AG09309 (cell line): ENCODE measurements at regions not wholly inside any gene's neighbourhood (a gene's known extent, or its start where the extent isn't known, plus 50 kb on each side); places are given as distances from the start of the nearest gene placed in this dataset.
"Not testable (repeated sequence)": the region's sequence is repeated elsewhere in the genome, so short reads cannot be mapped to it uniquely, and the experiment has no call there.

Experiments
- DNase-seq: peaks from one replicate; pipeline ENCODE4 v3.0.0-alpha.2; 2010; ENCODE audit warnings: low read depth
- H3K4me3 ChIP-seq: 2 replicates; pipeline ENCODE4 v1.5.1; 2011; ENCODE audit warnings: mild to moderate bottlenecking, low read depth, low read length, moderate library complexity; ENCODE audit not compliant: control insufficient read depth
- TF ChIP-seq, protein P1 (sequence below): IDR thresholded peaks from 2 replicates; pipeline ENCODE4 v1.5.1; 2011; ENCODE audit warnings: mild to moderate bottlenecking, low read depth, low read length, inconsistent platforms; ENCODE audit not compliant: insufficient read depth, control insufficient read depth; ENCODE audit errors: missing control alignments

DNA sequence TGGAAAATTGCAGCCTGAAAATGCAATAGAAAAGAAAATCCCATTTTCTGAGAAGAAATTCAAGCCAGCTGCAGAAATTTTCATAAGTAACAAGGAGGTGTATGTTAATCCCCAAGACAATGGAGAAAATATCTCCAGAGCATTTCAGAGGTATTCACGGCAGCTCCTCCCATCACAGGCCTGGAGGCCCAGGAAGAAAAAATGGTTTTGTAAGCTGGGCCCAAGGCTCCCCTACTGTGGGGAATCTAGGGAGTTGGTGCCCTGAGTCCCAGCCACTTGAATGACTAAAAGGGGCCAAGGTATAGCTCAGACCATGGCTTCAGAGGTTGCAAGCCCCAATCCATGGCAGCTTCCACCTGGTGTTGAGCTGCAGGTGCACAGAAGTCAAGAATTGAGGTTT, 93.3 kb upstream of the ZNF267 start:
- DNase-seq: no peak
- H3K4me3 ChIP-seq: no peak overlapping the region
- TF ChIP-seq, protein P1, sequence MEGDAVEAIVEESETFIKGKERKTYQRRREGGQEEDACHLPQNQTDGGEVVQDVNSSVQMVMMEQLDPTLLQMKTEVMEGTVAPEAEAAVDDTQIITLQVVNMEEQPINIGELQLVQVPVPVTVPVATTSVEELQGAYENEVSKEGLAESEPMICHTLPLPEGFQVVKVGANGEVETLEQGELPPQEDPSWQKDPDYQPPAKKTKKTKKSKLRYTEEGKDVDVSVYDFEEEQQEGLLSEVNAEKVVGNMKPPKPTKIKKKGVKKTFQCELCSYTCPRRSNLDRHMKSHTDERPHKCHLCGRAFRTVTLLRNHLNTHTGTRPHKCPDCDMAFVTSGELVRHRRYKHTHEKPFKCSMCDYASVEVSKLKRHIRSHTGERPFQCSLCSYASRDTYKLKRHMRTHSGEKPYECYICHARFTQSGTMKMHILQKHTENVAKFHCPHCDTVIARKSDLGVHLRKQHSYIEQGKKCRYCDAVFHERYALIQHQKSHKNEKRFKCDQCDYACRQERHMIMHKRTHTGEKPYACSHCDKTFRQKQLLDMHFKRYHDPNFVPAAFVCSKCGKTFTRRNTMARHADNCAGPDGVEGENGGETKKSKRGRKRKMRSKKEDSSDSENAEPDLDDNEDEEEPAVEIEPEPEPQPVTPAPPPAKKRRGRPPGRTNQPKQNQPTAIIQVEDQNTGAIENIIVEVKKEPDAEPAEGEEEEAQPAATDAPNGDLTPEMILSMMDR: no peak

DNA sequence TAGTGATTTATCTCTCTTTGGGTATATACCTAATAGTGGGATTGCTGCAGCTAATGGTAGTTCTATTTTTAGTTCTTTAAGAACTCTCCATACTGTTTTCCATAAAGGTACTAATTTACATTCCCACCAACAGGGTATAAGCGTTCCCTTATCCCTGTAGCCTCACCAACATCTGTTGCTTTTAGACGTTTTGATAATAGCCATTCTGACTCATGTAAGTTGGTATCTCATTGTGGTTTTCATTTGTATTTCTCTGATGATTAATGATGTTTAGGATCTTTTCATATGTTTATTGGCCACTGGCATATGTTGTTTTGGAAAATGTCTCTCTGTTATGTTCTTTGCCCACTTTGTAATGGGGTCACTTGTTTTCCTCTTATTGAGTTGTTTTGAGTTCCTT, 88.5 kb upstream of the ZNF267 start:
- H3K4me3 ChIP-seq: no peak overlapping the region
- no peak for DNase-seq
- TF ChIP-seq, protein P1: no peak

GRCh38 chr16:31807086-31807485, 66.5 kb upstream of the ZNF267 start:
- no peak for DNase-seq
- TF ChIP-seq, protein P1: no peak
- H3K4me3 ChIP-seq: no peak overlapping the region

- TF ChIP-seq, protein P1: no peak
- H3K4me3 ChIP-seq: no peak overlapping the region
- no peak for DNase-seq
Measured at GRCh38 chr16:31810863-31811262, 62.7 kb upstream of the ZNF267 start.

- DNase-seq, H3K4me3 ChIP-seq: not testable (repeated sequence)
Measured at GRCh38 chr16:31816141-31816540, 57.5 kb upstream of the ZNF267 start.

GRCh38 chr16:31819386-31819785, 54.2 kb upstream of the ZNF267 start:
- TF ChIP-seq, protein P1: no peak
- H3K4me3 ChIP-seq: no peak overlapping the region
- DNase-seq: no peak

GRCh38 chr16:31819948-31820347, 53.7 kb upstream of the ZNF267 start:
- TF ChIP-seq, protein P1: no peak
- H3K4me3 ChIP-seq: no peak overlapping the region
- no peak for DNase-seq
